Mesenchymal stem cell (in vitro differentiated cells and primary cell): ENCODE measurements at regions not wholly inside any gene's neighbourhood (a gene's known extent, or its start where the extent isn't known, plus 50 kb on each side); places are given as distances from the start of the nearest gene placed in this dataset.

Experiments
- DNase-seq: peaks from one replicate; pipeline ENCODE4 v3.0.0-alpha.2; 2013
- H2AFZ ChIP-seq: one replicate; pipeline ENCODE4 v1.6.1; 2013; ENCODE audit warnings: low read depth, mild to moderate bottlenecking, control low read depth, inconsistent platforms, low read length, moderate library complexity
- H2AK5ac ChIP-seq: 2 replicates; pipeline ENCODE4 v1.6.1; 2013; ENCODE audit warnings: low read length, moderate library complexity, mild to moderate bottlenecking, inconsistent platforms; ENCODE audit not compliant: severe bottlenecking
- H2BK120ac ChIP-seq: one replicate; pipeline ENCODE4 v1.6.1; 2013; ENCODE audit warnings: low read depth, mild to moderate bottlenecking, inconsistent platforms, low read length, moderate library complexity
- H2BK12ac ChIP-seq, 2 experiments: one replicate each; pipeline ENCODE4 v1.6.1; 2013; ENCODE audit warnings: inconsistent platforms in 2 of 2, low read length in 2 of 2, mild to moderate bottlenecking in 2 of 2, moderate library complexity in 2 of 2, control low read depth in 1 of 2
- H2BK15ac ChIP-seq: one replicate; pipeline ENCODE4 v1.6.1; 2013; ENCODE audit warnings: mild to moderate bottlenecking, low read depth, inconsistent platforms; ENCODE audit not compliant: poor library complexity, severe bottlenecking
- H2BK5ac ChIP-seq: 2 replicates; pipeline ENCODE4 v1.6.1; 2013; ENCODE audit warnings: low read depth, mild to moderate bottlenecking, low read length, control low read depth, inconsistent platforms; ENCODE audit not compliant: poor library complexity, severe bottlenecking
- H3K14ac ChIP-seq, 2 experiments: one replicate each; pipeline ENCODE4 v1.6.1; 2013; ENCODE audit warnings: inconsistent platforms in 2 of 2, low read length in 2 of 2, control low read depth in 1 of 2, mild to moderate bottlenecking in 1 of 2, moderate library complexity in 1 of 2
- H3K18ac ChIP-seq, 2 experiments: one replicate each; pipeline ENCODE4 v1.6.1; 2013; ENCODE audit warnings: inconsistent platforms in 2 of 2, low read length in 2 of 2, control low read depth in 1 of 2, low read depth in 1 of 2, mild to moderate bottlenecking in 1 of 2
- H3K23ac ChIP-seq, 2 experiments: one replicate each; pipeline ENCODE4 v1.6.1; 2013; ENCODE audit warnings: inconsistent platforms in 2 of 2, low read length in 2 of 2, mild to moderate bottlenecking in 2 of 2, moderate library complexity in 2 of 2, control low read depth in 1 of 2
- H3K27ac ChIP-seq: 2 replicates; pipeline ENCODE4 v1.5.1; 2013; ENCODE audit warnings: mild to moderate bottlenecking, moderate library complexity, low read length, control low read depth, inconsistent platforms; ENCODE audit not compliant: poor library complexity, severe bottlenecking
- H3K27me3 ChIP-seq, 2 experiments: 2 replicates each; pipeline versions ENCODE4 v1.6.1 to v1.7.0; 2013; ENCODE audit warnings: low read length in 2 of 2, mild to moderate bottlenecking in 2 of 2, moderate library complexity in 2 of 2, control low read depth in 1 of 2, inconsistent platforms in 1 of 2; ENCODE audit not compliant: control insufficient read depth in 1 of 2, insufficient read depth in 1 of 2
- H3K36me3 ChIP-seq, 2 experiments: 2 replicates each; pipeline versions ENCODE4 v1.6.1 to v1.7.0; 2013; ENCODE audit warnings: low read length in 2 of 2, control low read depth in 1 of 2, inconsistent platforms in 1 of 2, low read depth in 1 of 2, mild to moderate bottlenecking in 1 of 2; ENCODE audit not compliant: insufficient read depth in 2 of 2, control insufficient read depth in 1 of 2
- H3K4ac ChIP-seq, 2 experiments: one replicate each; pipeline ENCODE4 v1.6.1; 2013; ENCODE audit warnings: inconsistent platforms in 2 of 2, low read length in 2 of 2, mild to moderate bottlenecking in 2 of 2, moderate library complexity in 2 of 2, control low read depth in 1 of 2, low read depth in 1 of 2
- H3K4me1 ChIP-seq: 2 replicates; pipeline ENCODE4 v1.6.1; 2013; ENCODE audit warnings: low read depth, low read length, control low read depth; ENCODE audit not compliant: control insufficient read depth, insufficient read depth
- H3K4me2 ChIP-seq: 2 replicates; pipeline ENCODE4 v1.6.1; 2013; ENCODE audit warnings: low read length, mild to moderate bottlenecking, inconsistent platforms; ENCODE audit not compliant: poor library complexity, severe bottlenecking
- H3K4me3 ChIP-seq, 2 experiments: 2 replicates each; pipeline versions ENCODE4 v1.5.1 to v1.7.0; 2013; ENCODE audit warnings: low read length in 2 of 2, mild to moderate bottlenecking in 2 of 2, control low read depth in 1 of 2, low read depth in 1 of 2; ENCODE audit not compliant: insufficient read depth in 1 of 2
- H3K79me1 ChIP-seq: replicated peaks from 2 replicates; pipeline ENCODE4 v1.6.1; 2013; ENCODE audit warnings: mild to moderate bottlenecking, control low read depth, low read length, inconsistent platforms; ENCODE audit not compliant: poor library complexity, severe bottlenecking
- H3K9ac ChIP-seq: 2 replicates; pipeline ENCODE4 v1.7.0; 2013; ENCODE audit warnings: mild to moderate bottlenecking, low read length, moderate library complexity
- H3K9me3 ChIP-seq: 2 replicates; pipeline ENCODE4 v1.7.0; 2013; ENCODE audit warnings: mild to moderate bottlenecking, low read length; ENCODE audit not compliant: control insufficient read depth
- H4K8ac ChIP-seq: one replicate; pipeline ENCODE4 v1.6.1; 2013; ENCODE audit warnings: inconsistent platforms, mild to moderate bottlenecking, low read length, moderate library complexity
- H4K91ac ChIP-seq: one replicate; pipeline ENCODE4 v1.6.1; 2013; ENCODE audit warnings: mild to moderate bottlenecking, low read length, inconsistent platforms
- WGBS: methylation state at CpG from one replicate; pipeline ENCODE4 v1.1.7; 2013; ENCODE audit warnings: mixed read lengths; 5-methylcytosine and 5-hydroxymethylcytosine counted together

- H3K4ac ChIP-seq, result no peak overlapping the region
- 91% methylated on average over 2 of the region's 4 CpGs for WGBS
- no peaks in the 10 kb centered on the region for H3K27me3 ChIP-seq
- no peak overlapping the region for H3K18ac ChIP-seq
- H3K36me3 ChIP-seq, result no peaks in the 10 kb centered on the region
- H3K9ac ChIP-seq, result no peak overlapping the region
- no peaks in the 10 kb centered on the region for H3K4me1 ChIP-seq
- H2BK15ac ChIP-seq, result no peak overlapping the region
- no peak overlapping the region for H3K4me3 ChIP-seq
- no peak overlapping the region for H3K14ac ChIP-seq
- no peak overlapping the region for H2BK120ac ChIP-seq
- H4K91ac ChIP-seq, result no peak overlapping the region
- H2AK5ac ChIP-seq, result no peak overlapping the region
- no peak overlapping the region for H3K27ac ChIP-seq
- no peak overlapping the region for H2BK12ac ChIP-seq
- H3K9me3 ChIP-seq, result peaks cover 5% of the 10 kb centered on the region
- H2BK5ac ChIP-seq, result no peak overlapping the region
- DNase-seq, result no peak
- H2AFZ ChIP-seq, result no peak overlapping the region
- H3K23ac ChIP-seq, result no peak overlapping the region
- no peak overlapping the region for H4K8ac ChIP-seq
- H3K79me1 ChIP-seq, result no peaks in the 10 kb centered on the region
- H3K4me2 ChIP-seq, result no peak overlapping the region
Measured at GRCh38 chr9:86531971-86532640, 177.9 kb upstream of the TUT7 start.

- Histone ChIP-seq H3K4ac (no peak overlapping the region), H2AFZ (no peak overlapping the region), H3K14ac (no peak overlapping the region), H3K27me3 (peaks cover under 1 to 4% of the 10 kb centered on the region in 2 experiments), H4K8ac (no peak overlapping the region), H3K27ac (no peak overlapping the region), H2BK12ac (no peak overlapping the region), H4K91ac (no peak overlapping the region), H2BK5ac (no peak overlapping the region), H2AK5ac (no peak overlapping the region), H3K4me3 (no peak overlapping the region), H3K9me3 (peaks cover 3% of the 10 kb centered on the region), H2BK120ac (no peak overlapping the region), H3K4me1 (no peaks in the 10 kb centered on the region), H3K4me2 (no peak overlapping the region), H2BK15ac (no peak overlapping the region), H3K79me1 (no peaks in the 10 kb centered on the region), H3K36me3 (no peaks in the 10 kb centered on the region), H3K9ac (no peak overlapping the region), H3K23ac (no peak overlapping the region), H3K18ac (no peak overlapping the region)
- no peak for DNase-seq
- WGBS, result 80% methylated on average over 5 of the region's 6 CpGs
Measured at GRCh38 chr9:86531273-86531970, 177.2 kb upstream of the TUT7 start.

- Histone ChIP-seq H3K23ac (no peak overlapping the region), H3K4me3 (no peak overlapping the region), H3K4ac (no peak overlapping the region), H2BK15ac (no peak overlapping the region), H3K27me3 (peaks cover 4 to 9% of the 10 kb centered on the region in 2 experiments), H4K91ac (no peak overlapping the region), H3K27ac (no peak overlapping the region), H3K14ac (no peak overlapping the region), H2AFZ (no peak overlapping the region), H2BK120ac (no peak overlapping the region), H4K8ac (no peak overlapping the region), H3K9ac (no peak overlapping the region), H2BK12ac (no peak overlapping the region), H2BK5ac (no peak overlapping the region), H3K4me2 (no peak overlapping the region), H3K4me1 (no peaks in the 10 kb centered on the region), H3K9me3 (no peaks in the 10 kb centered on the region), H2AK5ac (no peak overlapping the region), H3K18ac (no peak overlapping the region), H3K36me3 (no peaks in the 10 kb centered on the region), H3K79me1 (no peaks in the 10 kb centered on the region)
- WGBS, result 74% methylated on average over 4 of the region's 4 CpGs
- no peak for DNase-seq
Measured at GRCh38 chr9:86529496-86530275, 175.5 kb upstream of the TUT7 start.

GRCh38 chr9:86526021-86526420 lies 171.8 kb upstream of the TUT7 start:
- no peaks in the 10 kb centered on the region for H3K4me1 ChIP-seq
- DNase-seq, result no peak
- no peak overlapping the region for H3K27ac ChIP-seq
- no peaks in the 10 kb centered on the region for H3K79me1 ChIP-seq
- H3K14ac ChIP-seq, result no peak overlapping the region
- no peak overlapping the region for H2BK12ac ChIP-seq
- no peak overlapping the region for H3K4me3 ChIP-seq
- H2AFZ ChIP-seq, result no peak overlapping the region
- no peaks in the 10 kb centered on the region for H3K36me3 ChIP-seq
- no peak overlapping the region for H4K91ac ChIP-seq
- peaks cover 4 to 9% of the 10 kb centered on the region in 2 experiments for H3K27me3 ChIP-seq
- no peak overlapping the region for H3K4me2 ChIP-seq
- no peak overlapping the region for H3K23ac ChIP-seq
- no peak overlapping the region for H4K8ac ChIP-seq
- no peak overlapping the region for H3K18ac ChIP-seq
- H2BK120ac ChIP-seq, result no peak overlapping the region
- no peak overlapping the region for H3K9ac ChIP-seq
- no peak overlapping the region for H3K4ac ChIP-seq
- no peak overlapping the region for H2BK5ac ChIP-seq
- no peak overlapping the region for H2BK15ac ChIP-seq
- no peak overlapping the region for H2AK5ac ChIP-seq
- no peaks in the 10 kb centered on the region for H3K9me3 ChIP-seq
- 73% methylated on average over 6 of the region's 6 CpGs for WGBS
